Right kidney (tissue), 1 donor: ENCODE measurements at regions not wholly inside any gene's neighbourhood (a gene's known extent, or its start where the extent isn't known, plus 50 kb on each side); places are given as distances from the start of the nearest gene placed in this dataset.
"Not testable (repeated sequence)": the region's sequence is repeated elsewhere in the genome, so short reads cannot be mapped to it uniquely, and the experiment has no call there.

Experiments used
- DNase-seq: peaks from one replicate; pipeline ENCODE4 v3.0.0-alpha.2; 2016

- DNase-seq: no peak
Measured at GRCh38 chr16:60491273-60491672, 1545.0 kb downstream of the CDH8 start.

- no peak for DNase-seq
Measured at GRCh38 chr16:60485872-60486489, 1550.3 kb downstream of the CDH8 start.

- no peak for DNase-seq
Measured at GRCh38 chr16:60484901-60485300, 1551.3 kb downstream of the CDH8 start.

GRCh38 chr16:60481591-60481990 lies 1554.6 kb downstream of the CDH8 start:
- no peak for DNase-seq

GRCh38 chr16:60478810-60479209 lies 1557.4 kb downstream of the CDH8 start:
- no peak for DNase-seq

GRCh38 chr16:60463986-60464385 lies 1572.3 kb downstream of the CDH8 start:
- DNase-seq: no peak

- DNase-seq: no peak
Measured at GRCh38 chr16:60459463-60459862, 1576.8 kb downstream of the CDH8 start.

- no peak for DNase-seq
Measured at GRCh38 chr16:60458255-60458654, 1578.0 kb downstream of the CDH8 start.

- no peak for DNase-seq
Measured at GRCh38 chr16:60452646-60453045, 1583.6 kb downstream of the CDH8 start.

GRCh38 chr16:60438894-60439293 lies 1597.3 kb downstream of the CDH8 start:
- DNase-seq: no peak

GRCh38 chr16:60432472-60432871 lies 1603.8 kb downstream of the CDH8 start:
- no peak for DNase-seq

- DNase-seq: no peak
Measured at GRCh38 chr16:60419859-60420258, 1616.4 kb downstream of the CDH8 start.

GRCh38 chr16:60414613-60415012 lies 1621.6 kb downstream of the CDH8 start:
- DNase-seq: no peak

- no peak for DNase-seq
Measured at GRCh38 chr16:60413969-60414368, 1622.3 kb downstream of the CDH8 start.

GRCh38 chr16:60407606-60408005 lies 1628.6 kb downstream of the CDH8 start:
- DNase-seq: no peak

GRCh38 chr16:60407034-60407433 lies 1629.2 kb downstream of the CDH8 start:
- DNase-seq: no peak

GRCh38 chr16:60405286-60405685 lies 1631.0 kb downstream of the CDH8 start:
- no peak for DNase-seq

GRCh38 chr16:60404401-60404800 lies 1631.8 kb downstream of the CDH8 start:
- DNase-seq: no peak

GRCh38 chr16:60402941-60403340 lies 1633.3 kb downstream of the CDH8 start:
- DNase-seq: not testable (repeated sequence)

- DNase-seq: no peak
Measured at GRCh38 chr16:60392380-60392779, 1643.9 kb downstream of the CDH8 start.

- no peak for DNase-seq
Measured at GRCh38 chr16:60371591-60371990, 1637.5 kb upstream of the GOT2 start.

- no peak for DNase-seq
Measured at GRCh38 chr16:60367739-60368138, 1633.6 kb upstream of the GOT2 start.

- DNase-seq: no peak
Measured at GRCh38 chr16:60363566-60363965, 1629.5 kb upstream of the GOT2 start.

- DNase-seq: not testable (repeated sequence)
Measured at GRCh38 chr16:60359866-60360265, 1625.8 kb upstream of the GOT2 start.

GRCh38 chr16:60359412-60359811 lies 1625.3 kb upstream of the GOT2 start:
- not testable (repeated sequence) for DNase-seq
